Trophoblast cell (in vitro differentiated cells and primary cell): ENCODE measurements at regions not wholly inside any gene's neighbourhood (a gene's known extent, or its start where the extent isn't known, plus 50 kb on each side); places are given as distances from the start of the nearest gene placed in this dataset.

ENCODE experiments used
- DNase-seq, 2 donors: peaks; one replicate each; pipeline ENCODE4 v3.0.0-alpha.2; 2016
- H2AFZ ChIP-seq: 2 replicates; pipeline ENCODE4 v1.6.1; 2013; ENCODE audit warnings: low read length, moderate library complexity, mild to moderate bottlenecking; ENCODE audit not compliant: insufficient read depth, poor library complexity
- H2AK5ac ChIP-seq: 2 replicates; pipeline ENCODE4 v1.6.1; 2013; ENCODE audit warnings: mild to moderate bottlenecking, low read length
- H2BK120ac ChIP-seq: 2 replicates; pipeline ENCODE4 v1.6.1; 2013; ENCODE audit warnings: low read length, mild to moderate bottlenecking, moderate library complexity; ENCODE audit not compliant: insufficient read depth, poor library complexity
- H2BK12ac ChIP-seq: 2 replicates; pipeline ENCODE4 v1.6.1; 2013; ENCODE audit warnings: mild to moderate bottlenecking, low read length, moderate library complexity
- H2BK5ac ChIP-seq: 2 replicates; pipeline ENCODE4 v1.6.1; 2013; ENCODE audit warnings: low read length, low read depth, moderate library complexity, mild to moderate bottlenecking; ENCODE audit not compliant: poor library complexity
- H3K14ac ChIP-seq: 2 replicates; pipeline ENCODE4 v1.6.1; 2013; ENCODE audit warnings: mild to moderate bottlenecking, low read length
- H3K18ac ChIP-seq: 2 replicates; pipeline ENCODE4 v1.6.1; 2013; ENCODE audit warnings: mild to moderate bottlenecking, low read length
- H3K23ac ChIP-seq: 2 replicates; pipeline ENCODE4 v1.6.1; 2013; ENCODE audit warnings: low read length
- H3K27ac ChIP-seq: 2 replicates; pipeline ENCODE4 v1.5.1; 2013; ENCODE audit warnings: low read depth, mild to moderate bottlenecking, inconsistent platforms, low read length, moderate library complexity
- H3K27me3 ChIP-seq: 2 replicates; pipeline ENCODE4 v1.6.1; 2013; ENCODE audit warnings: inconsistent platforms, mild to moderate bottlenecking, low read length, moderate library complexity; ENCODE audit not compliant: insufficient read depth
- H3K36me3 ChIP-seq, 2 experiments: 1 replicate in 1 of 2; 2 replicates in 1 of 2; pipeline ENCODE4 v1.6.1; 2013; ENCODE audit warnings: low read length in 2 of 2, mild to moderate bottlenecking in 2 of 2, moderate library complexity in 1 of 2; ENCODE audit not compliant: insufficient read depth in 2 of 2, control insufficient read depth in 1 of 2
- H3K4ac ChIP-seq: 2 replicates; pipeline ENCODE4 v1.6.1; 2013; ENCODE audit warnings: low read depth, mild to moderate bottlenecking, low read length, moderate library complexity
- H3K4me1 ChIP-seq, 2 experiments: 1 replicate in 1 of 2; 2 replicates in 1 of 2; pipeline ENCODE4 v1.6.1; 2013; ENCODE audit warnings: low read length in 2 of 2, mild to moderate bottlenecking in 2 of 2, moderate library complexity in 1 of 2; ENCODE audit not compliant: insufficient read depth in 2 of 2, control insufficient read depth in 1 of 2
- H3K4me2 ChIP-seq: 2 replicates; pipeline ENCODE4 v1.6.1; 2013; ENCODE audit warnings: inconsistent platforms, mild to moderate bottlenecking, low read length, moderate library complexity
- H3K4me3 ChIP-seq: 2 replicates; pipeline ENCODE4 v1.5.1; 2013; ENCODE audit warnings: mild to moderate bottlenecking, low read depth, low read length, inconsistent platforms
- H3K79me1 ChIP-seq: one replicate; pipeline ENCODE4 v1.6.1; 2013; ENCODE audit warnings: low read length
- H3K79me2 ChIP-seq: 2 replicates; pipeline ENCODE4 v1.6.1; 2013; ENCODE audit warnings: low read length, mild to moderate bottlenecking; ENCODE audit not compliant: control insufficient read depth, insufficient read depth, poor library complexity
- H3K9ac ChIP-seq: 2 replicates; pipeline ENCODE4 v1.6.1; 2013; ENCODE audit warnings: mild to moderate bottlenecking, low read length
- H3K9me3 ChIP-seq: 2 replicates; pipeline ENCODE4 v1.6.1; 2013; ENCODE audit warnings: low read depth, mild to moderate bottlenecking, control low read depth, inconsistent platforms, low read length; ENCODE audit not compliant: insufficient read depth
- H4K12ac ChIP-seq: 2 replicates; pipeline ENCODE4 v1.6.1; 2013; ENCODE audit warnings: low read depth, mild to moderate bottlenecking, low read length, moderate library complexity
- H4K8ac ChIP-seq: 2 replicates; pipeline ENCODE4 v1.6.1; 2013; ENCODE audit warnings: low read depth, mild to moderate bottlenecking, low read length, moderate library complexity
- H4K91ac ChIP-seq: one replicate; pipeline ENCODE4 v1.6.1; 2013; ENCODE audit warnings: low read depth, mild to moderate bottlenecking, low read length, moderate library complexity
- WGBS: extraction: QIAGEN DNeasy Blood & Tissue Kit; methylation state at CpG from one replicate; pipeline ENCODE4 v1.1.7; 2013; ENCODE audit warnings: missing lambda C conversion rate; ENCODE audit not compliant: insufficient read length, insufficient coverage; ENCODE audit errors: extremely low coverage; 5-methylcytosine and 5-hydroxymethylcytosine counted together

GRCh38 chr4:124277691-124278090, 434.8 kb downstream of the ANKRD50 start:
- Histone ChIP-seq H2BK5ac (peak overlapping the region; percentile 93), H2BK12ac (peak overlapping the region; percentile 72), H3K4me1 (peaks cover 7 to 11% of the 10 kb centered on the region in 2 experiments), H3K4ac (peak overlapping the region; percentile 9), H3K27ac (peak overlapping the region; percentile 99), H3K9ac (no peak overlapping the region), H3K79me1 (peaks cover 29% of the 10 kb centered on the region), H2AFZ (no peak overlapping the region), H3K9me3 (peaks cover 2% of the 10 kb centered on the region), H4K91ac (peak overlapping the region; percentile 86), H3K4me3 (no peak overlapping the region), H4K8ac (peak overlapping the region; percentile 49), H3K23ac (peak overlapping the region; percentile 95), H3K27me3 (no peaks in the 10 kb centered on the region), H2AK5ac (peak overlapping the region; percentile 13), H3K36me3 (no peaks in the 10 kb centered on the region), H3K79me2 (no peaks in the 10 kb centered on the region), H4K12ac (no peak overlapping the region), H3K14ac (peak overlapping the region; percentile 58), H2BK120ac (peak overlapping the region; percentile 87), H3K4me2 (no peak overlapping the region), H3K18ac (peak overlapping the region; percentile 12)
- DNase-seq = peak; percentile 50 to 75
- no CpG with 5 or more reads among the region's 2 CpGs for WGBS

GRCh38 chr4:124278477-124278876, 434.1 kb downstream of the ANKRD50 start:
- H2BK5ac ChIP-seq = peak overlapping the region; percentile 93
- no peak overlapping the region for H2BK12ac ChIP-seq
- H4K12ac ChIP-seq = no peak overlapping the region
- no peak overlapping the region for H2AK5ac ChIP-seq
- peak overlapping the region; percentile 86 for H4K91ac ChIP-seq
- no peak overlapping the region for H3K23ac ChIP-seq
- no peak overlapping the region for H3K18ac ChIP-seq
- peak overlapping the region; percentile 38 for H4K8ac ChIP-seq
- H3K27me3 ChIP-seq = no peaks in the 10 kb centered on the region
- peak overlapping the region; percentile 99 for H3K27ac ChIP-seq
- peaks cover 7 to 11% of the 10 kb centered on the region in 2 experiments for H3K4me1 ChIP-seq
- no peak overlapping the region for H2AFZ ChIP-seq
- no CpG with 5 or more reads among the region's 1 CpG for WGBS
- no peak overlapping the region for H3K9ac ChIP-seq
- H3K9me3 ChIP-seq = peaks cover 2% of the 10 kb centered on the region
- H2BK120ac ChIP-seq = peak overlapping the region; percentile 87
- H3K79me2 ChIP-seq = no peaks in the 10 kb centered on the region
- no peak overlapping the region for H3K14ac ChIP-seq
- peak; percentile 67 to 89 for DNase-seq
- no peak overlapping the region for H3K4me2 ChIP-seq
- H3K4me3 ChIP-seq = no peak overlapping the region
- no peak overlapping the region for H3K4ac ChIP-seq
- peaks cover 29% of the 10 kb centered on the region for H3K79me1 ChIP-seq
- H3K36me3 ChIP-seq = no peaks in the 10 kb centered on the region

GRCh38 chr4:124279741-124280140, 432.8 kb downstream of the ANKRD50 start:
- Histone ChIP-seq H4K91ac (peak overlapping the region; percentile 33), H3K27me3 (no peaks in the 10 kb centered on the region), H3K79me1 (peaks cover 28% of the 10 kb centered on the region), H3K4ac (no peak overlapping the region), H3K79me2 (no peaks in the 10 kb centered on the region), H3K23ac (no peak overlapping the region), H3K9ac (no peak overlapping the region), H2AK5ac (no peak overlapping the region), H2AFZ (no peak overlapping the region), H3K27ac (peak overlapping the region; percentile 61), H4K12ac (no peak overlapping the region), H2BK5ac (peak overlapping the region; percentile 60), H2BK12ac (peak overlapping the region; percentile 9), H3K9me3 (no peaks in the 10 kb centered on the region), H3K36me3 (no peaks in the 10 kb centered on the region), H3K4me2 (no peak overlapping the region), H3K14ac (peak overlapping the region; percentile 9), H3K4me3 (no peak overlapping the region), H2BK120ac (peak overlapping the region; percentile 70), H3K4me1 (peaks cover 7 to 11% of the 10 kb centered on the region in 2 experiments), H3K18ac (no peak overlapping the region), H4K8ac (no peak overlapping the region)
- WGBS = no CpG with 5 or more reads among the region's 2 CpGs
- DNase-seq = peak in 1 of 2 donors; percentile 17

GRCh38 chr4:124282301-124282898, 430.1 kb downstream of the ANKRD50 start:
- Histone ChIP-seq H3K9me3 (no peaks in the 10 kb centered on the region), H2BK12ac (peak overlapping the region; percentile 5), H3K27ac (no peak overlapping the region), H3K4me2 (no peak overlapping the region), H2BK120ac (peak overlapping the region; percentile 5), H4K91ac (no peak overlapping the region), H3K36me3 (no peaks in the 10 kb centered on the region), H4K12ac (no peak overlapping the region), H3K23ac (no peak overlapping the region), H3K4me3 (no peak overlapping the region), H3K79me1 (peaks cover 18% of the 10 kb centered on the region), H3K9ac (no peak overlapping the region), H3K79me2 (no peaks in the 10 kb centered on the region), H3K27me3 (no peaks in the 10 kb centered on the region), H4K8ac (no peak overlapping the region), H3K4me1 (peaks cover 7% of the 10 kb centered on the region in 2 experiments), H2AFZ (no peak overlapping the region), H2BK5ac (no peak overlapping the region), H3K18ac (no peak overlapping the region), H2AK5ac (no peak overlapping the region), H3K4ac (no peak overlapping the region), H3K14ac (no peak overlapping the region)
- WGBS = no CpG with 5 or more reads among the region's 4 CpGs
- peak in 1 of 2 donors; percentile 7 for DNase-seq
